Ascending aorta (tissue), 2 donors: ENCODE measurements at regions not wholly inside any gene's neighbourhood (a gene's known extent, or its start where the extent isn't known, plus 50 kb on each side); places are given as distances from the start of the nearest gene placed in this dataset.
"Not testable (repeated sequence)": the region's sequence is repeated elsewhere in the genome, so short reads cannot be mapped to it uniquely, and the experiment has no call there.

Source experiments
- DNase-seq, 2 donors: peaks; one replicate each; pipeline ENCODE4 v3.0.0-alpha.2; 2019; ENCODE audit warnings: low spot score in 2 of 2
- H3K27ac ChIP-seq, 2 donors: fragments of 200-600 bp; sonication (generic); one replicate each; pipeline ENCODE4 v1.5.1; 2016 to 2017; ENCODE audit warnings: mild to moderate bottlenecking in 1 of 2
- H3K27me3 ChIP-seq: fragments of 200-600 bp; sonication (generic); one replicate; pipeline ENCODE4 v1.5.1; 2017
- H3K36me3 ChIP-seq, 2 donors: fragments of 200-600 bp; sonication (generic); one replicate each; pipeline ENCODE4 v1.5.1; 2016
- H3K4me1 ChIP-seq, 2 donors: fragments of 200-600 bp; sonication (generic); one replicate each; pipeline ENCODE4 v1.5.1; 2016 to 2017; ENCODE audit warnings: mild to moderate bottlenecking in 1 of 2
- H3K4me3 ChIP-seq, 2 donors: fragments of 200-600 bp; sonication (generic); one replicate each; pipeline ENCODE4 v1.5.1; 2016 to 2017; ENCODE audit warnings: mild to moderate bottlenecking in 1 of 2
- H3K9me3 ChIP-seq, 2 donors: fragments of 200-600 bp; sonication (generic); one replicate each; pipeline ENCODE4 v1.5.1; 2016
- CTCF ChIP-seq, 3 experiments: fragments of 200-600 bp in 2 of 3; fragments of 450-650 bp in 1 of 3; sonication (generic) in 2 of 3; IDR thresholded peaks; one replicate each; pipeline ENCODE4 v1.5.1; 2016 to 2019; ENCODE audit warnings: antibody characterized with exemption in 3 of 3, mild to moderate bottlenecking in 1 of 3, moderate library complexity in 1 of 3
- intact Hi-C: fragments of 100-400 bp; cut with DNase I; formaldehyde crosslinking; loops from one replicate; pipeline ENCODE4 v1.15.1; 2023

GRCh38 chrX:150212672-150213480, 150.2 kb upstream of the MAMLD1 start:
- Histone ChIP-seq H3K36me3 (no peaks in the 10 kb centered on the region), H3K4me3 (no peak overlapping the region), H3K27me3 (no peaks in the 10 kb centered on the region), H3K27ac (no peak overlapping the region), H3K9me3 (no peaks in the 10 kb centered on the region), H3K4me1 (no peaks in the 10 kb centered on the region)
- no peak for TF ChIP-seq CTCF (IDR thresholded peaks at IDR 0.05)
- no peak for DNase-seq
- intact Hi-C loops, result no loop called here

- Histone ChIP-seq H3K27me3 (no peaks in the 10 kb centered on the region), H3K4me1 (no peaks in the 10 kb centered on the region), H3K36me3 (no peaks in the 10 kb centered on the region), H3K9me3 (no peaks in the 10 kb centered on the region), H3K27ac (no peak overlapping the region), H3K4me3 (no peak overlapping the region)
- no peak for TF ChIP-seq CTCF (IDR thresholded peaks at IDR 0.05)
- intact Hi-C loops, result no loop called here
- no peak for DNase-seq
These were observed 149.6 kb upstream of the MAMLD1 start for GRCh38 chrX:150213481-150214030.

GRCh38 chrX:150216000-150216399, 147.1 kb upstream of the MAMLD1 start:
- H3K27me3 ChIP-seq, intact Hi-C loops, H3K9me3 ChIP-seq, H3K4me3 ChIP-seq, H3K36me3 ChIP-seq, H3K4me1 ChIP-seq, H3K27ac ChIP-seq, DNase-seq: not testable (repeated sequence)

GRCh38 chrX:150216716-150217115, 146.4 kb upstream of the MAMLD1 start:
- DNase-seq, result no peak

GRCh38 chrX:150217609-150218008, 145.5 kb upstream of the MAMLD1 start:
- Histone ChIP-seq H3K27me3 (no peaks in the 10 kb centered on the region), H3K27ac (no peak overlapping the region), H3K4me1 (no peaks in the 10 kb centered on the region), H3K36me3 (no peaks in the 10 kb centered on the region), H3K4me3 (no peak overlapping the region), H3K9me3 (no peaks in the 10 kb centered on the region)
- no peak for DNase-seq
- TF ChIP-seq CTCF (IDR thresholded peaks at IDR 0.05), result no peak
- intact Hi-C loops, result no loop called here

More at GRCh38 chrX:150216716-150217115, 146.4 kb upstream of the MAMLD1 start:
- Histone ChIP-seq H3K27ac (no peak overlapping the region), H3K9me3 (no peaks in the 10 kb centered on the region), H3K36me3 (no peaks in the 10 kb centered on the region), H3K4me1 (no peaks in the 10 kb centered on the region), H3K4me3 (no peak overlapping the region), H3K27me3 (no peaks in the 10 kb centered on the region)
- intact Hi-C loops, result no loop called here
- TF ChIP-seq CTCF (IDR thresholded peaks at IDR 0.05), result no peak

GRCh38 chrX:150219374-150220185, 143.5 kb upstream of the MAMLD1 start:
- Histone ChIP-seq H3K4me1 (no peaks in the 10 kb centered on the region), H3K4me3 (no peak overlapping the region), H3K9me3 (no peaks in the 10 kb centered on the region), H3K27me3 (no peaks in the 10 kb centered on the region), H3K36me3 (no peaks in the 10 kb centered on the region), H3K27ac (no peak overlapping the region)
- TF ChIP-seq CTCF (IDR thresholded peaks at IDR 0.05), result no peak
- no peak for DNase-seq
- intact Hi-C loops, result no loop called here
